ENCODE measurements at regions not wholly inside any gene's neighbourhood (a gene's known extent, or its start where the extent isn't known, plus 50 kb on each side); places are given as distances from the start of the nearest gene placed in this dataset.

DNA sequence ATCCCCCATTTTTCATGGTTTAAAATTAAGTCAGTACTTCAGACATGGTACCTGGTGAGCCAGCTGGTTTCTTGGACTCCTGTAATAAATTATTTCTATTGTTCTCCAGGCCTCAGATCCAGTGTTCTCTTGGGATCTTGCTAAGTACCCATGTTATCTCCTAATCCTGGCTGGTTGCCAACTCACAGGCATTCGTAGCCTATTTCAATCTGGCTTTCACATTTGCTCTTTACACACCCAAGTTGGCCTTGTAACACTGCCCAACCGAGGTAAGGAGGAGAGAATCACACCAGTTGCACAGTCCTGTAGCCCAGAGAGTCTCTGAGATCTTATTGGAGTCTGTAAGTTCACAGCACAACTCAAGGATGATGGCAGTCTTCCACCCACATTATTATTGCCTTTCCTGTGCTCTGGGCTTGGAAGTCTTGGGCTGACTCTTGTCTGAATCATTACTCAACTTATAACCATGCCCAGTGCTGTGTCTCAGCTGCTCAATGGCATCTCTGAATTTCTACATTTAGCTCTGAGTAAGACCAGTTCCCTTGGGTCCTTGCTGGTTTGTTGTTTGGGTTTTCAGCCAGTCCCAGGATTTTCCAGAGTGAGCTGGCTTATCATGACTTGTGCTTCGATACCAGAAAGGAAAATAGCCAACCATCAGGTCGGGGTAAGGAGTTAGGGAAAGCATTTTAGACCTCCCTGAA is 76.6 kb upstream of the KLF12 start:
- DNase-seq: no peak

DNA sequence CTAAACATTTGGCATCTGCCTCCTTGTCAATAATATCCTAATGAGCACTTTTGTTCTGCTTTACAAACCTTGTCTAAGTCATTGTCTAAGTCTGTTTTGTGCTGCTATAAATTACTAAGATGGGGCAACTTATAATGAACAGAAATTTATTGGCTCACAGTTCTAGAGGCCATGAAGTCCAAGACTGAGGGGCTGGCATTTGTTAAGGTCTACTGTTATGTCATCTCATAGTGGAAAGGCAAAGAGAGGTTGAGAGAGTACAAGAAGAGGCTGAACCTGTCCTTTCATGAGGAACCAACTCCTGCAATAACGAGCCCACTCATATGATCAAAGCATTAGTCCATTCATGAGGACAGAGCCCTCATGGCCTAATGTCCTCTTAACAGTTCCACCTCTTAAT is 72.7 kb upstream of the KLF12 start:
- no peak for DNase-seq

GRCh38 chr13:74206061-74206561 is 71.9 kb upstream of the KLF12 start:
- DNase-seq: no peak

GRCh38 chr13:74205313-74205690 is 71.1 kb upstream of the KLF12 start:
- no peak for DNase-seq

GRCh38 chr13:74204602-74205312 is 70.6 kb upstream of the KLF12 start:
- no peak for DNase-seq

DNA sequence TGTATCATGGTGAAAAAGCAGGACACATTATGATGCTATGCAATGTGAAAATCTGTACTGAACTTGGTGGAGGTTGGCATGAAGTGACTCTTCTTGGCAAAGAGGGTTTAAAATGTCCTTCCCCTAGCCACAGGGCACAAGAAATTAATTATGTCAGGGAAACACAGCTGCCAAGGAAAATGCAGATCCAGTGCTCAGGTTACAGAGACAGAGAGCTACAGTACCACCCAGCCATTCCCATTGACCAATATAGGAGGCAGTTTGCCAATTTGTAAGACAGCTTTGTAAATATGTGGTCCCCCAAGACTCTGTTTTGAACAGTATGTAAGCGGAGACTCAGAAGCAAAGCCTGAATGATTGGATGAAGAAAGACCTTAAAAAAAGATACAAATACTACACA is 69.4 kb upstream of the KLF12 start:
- DNase-seq: no peak

- DNase-seq: no peak
Observed at GRCh38 chr13:74202129-74202813, 68.1 kb upstream of the KLF12 start.

- no peak for DNase-seq
Observed at GRCh38 chr13:74201530-74201929, 67.3 kb upstream of the KLF12 start.

- no peak for DNase-seq
Observed at GRCh38 chr13:74200081-74200480, 65.9 kb upstream of the KLF12 start.

DNA sequence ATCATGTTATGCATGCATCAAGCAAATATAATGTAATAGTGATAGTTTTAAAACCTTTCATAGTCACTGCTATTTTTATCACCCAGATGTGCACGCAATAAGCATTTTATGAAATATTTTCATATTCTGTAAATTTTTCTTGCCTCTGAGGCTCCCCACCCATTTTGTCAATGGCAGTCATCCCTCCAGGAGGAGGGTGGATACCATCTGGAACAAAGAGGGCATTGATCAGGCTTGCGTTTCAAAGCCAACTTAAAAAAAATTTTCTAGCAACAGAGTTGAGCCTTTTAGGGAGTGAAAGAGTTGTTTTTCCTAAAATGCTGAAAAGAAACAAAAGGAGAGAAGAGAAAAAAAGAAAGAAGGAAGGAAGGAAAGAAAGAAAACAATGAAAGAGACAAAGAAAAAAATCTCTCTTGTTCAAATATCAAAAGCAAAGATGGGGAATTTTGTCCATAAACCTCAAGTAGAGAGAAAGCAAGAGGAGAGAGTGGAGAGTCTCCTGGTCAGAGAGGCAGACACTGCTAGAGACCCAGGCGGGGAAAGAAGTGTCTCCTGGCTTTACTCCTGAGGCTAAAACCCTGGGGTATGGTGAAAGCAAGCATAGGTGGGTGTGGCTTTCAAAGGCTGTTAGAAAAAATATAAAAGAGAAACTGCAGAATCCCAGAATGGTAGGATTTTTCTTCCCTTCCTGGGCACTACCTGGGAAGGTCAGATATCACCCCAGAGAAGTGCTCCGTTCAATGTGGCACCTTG is 63.6 kb upstream of the KLF12 start:
- DNase-seq: no peak

GRCh38 chr13:74194846-74195245 is 60.6 kb upstream of the KLF12 start:
- DNase-seq: no peak

- DNase-seq: no peak
Observed at GRCh38 chr13:74193391-74193790, 59.2 kb upstream of the KLF12 start.

- no peak for DNase-seq
Observed at GRCh38 chr13:74191410-74191809, 57.2 kb upstream of the KLF12 start.

DNA sequence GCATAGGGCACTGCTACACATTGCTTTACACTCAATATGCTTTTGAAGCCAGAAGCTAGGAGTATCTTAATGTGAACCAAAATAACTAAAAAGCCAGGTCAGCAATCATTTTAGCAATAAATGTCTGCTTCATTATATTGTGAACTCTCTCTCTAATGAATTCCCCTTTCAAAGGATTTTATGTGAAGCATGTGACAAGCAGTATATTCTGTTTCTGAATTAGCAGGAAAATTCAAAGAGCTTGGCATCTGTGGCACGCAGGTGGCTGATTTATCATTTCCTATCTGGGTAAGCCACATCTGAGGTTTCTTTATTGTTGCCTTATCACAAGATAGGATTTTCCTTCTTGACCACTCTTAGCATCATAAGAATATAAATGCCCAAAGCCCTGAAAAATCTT is 56.8 kb upstream of the KLF12 start:
- DNase-seq: no peak

GRCh38 chr13:74187564-74187963 is 53.4 kb upstream of the KLF12 start:
- DNase-seq: no peak

DNA sequence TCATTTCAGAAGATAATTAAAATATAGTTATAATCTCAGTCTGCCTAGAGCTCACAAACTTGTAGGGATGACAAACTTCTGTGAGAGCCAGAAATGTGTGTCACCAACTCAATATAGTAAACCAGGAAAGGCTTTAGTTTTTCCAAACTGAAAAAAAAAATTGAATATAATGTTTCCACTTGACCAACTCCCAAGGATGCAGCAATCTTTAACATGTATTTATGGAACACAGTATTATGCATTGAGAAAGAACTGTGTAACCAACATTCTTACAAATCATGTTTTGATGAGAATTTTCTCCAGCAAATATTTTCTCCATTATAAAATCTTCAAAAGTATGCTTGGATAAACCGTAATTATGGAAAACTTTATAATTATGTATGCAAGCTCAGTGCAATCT is 50.1 kb upstream of the KLF12 start:
- DNase-seq: no peak

Data from RPMI8226 (cell line).